WTC11 (cell line): ENCODE measurements at regions not wholly inside any gene's neighbourhood (a gene's known extent, or its start where the extent isn't known, plus 50 kb on each side); places are given as distances from the start of the nearest gene placed in this dataset.

Source experiments
- ATAC-seq: fragments of 200-7000 bp; cut with Tn5 transposase; 2 replicates; pipeline ENCODE4 v1.10.0; 2021; ENCODE audit warnings: mild to moderate bottlenecking, moderate library complexity
- CTCF ChIA-PET: fragments of 300-600 bp; sonication (Branson Sonifier 250); formaldehyde crosslinking; loops from one replicate; lab custom pipeline; 2021; ENCODE audit warnings: antibody characterized with exemption; lab: Charles Lee
- POLR2A ChIA-PET: fragments of 350-600 bp; sonication (Branson Sonifier 250); formaldehyde crosslinking; loops from one replicate; lab custom pipeline; 2021; ENCODE audit warnings: antibody characterized with exemption; lab: Charles Lee
- DNase-seq: peaks from one replicate; pipeline ENCODE4 v3.0.0; 2021; ENCODE audit warnings: low spot score
- H3K27ac Mint-ChIP-seq: 2 replicates; pipeline ENCODE4 v1.8.0; 2021; ENCODE audit warnings: mixed read lengths
- H3K27me3 Mint-ChIP-seq: 2 replicates; pipeline ENCODE4 v1.8.0; 2021; ENCODE audit warnings: low read depth, mild to moderate bottlenecking, moderate library complexity, mixed read lengths
- H3K36me3 Mint-ChIP-seq: 2 replicates; pipeline ENCODE4 v1.8.0; 2021; ENCODE audit warnings: mixed read lengths
- H3K4me1 Mint-ChIP-seq: 2 replicates; pipeline ENCODE4 v1.8.0; 2022; ENCODE audit warnings: mixed read lengths
- H3K4me3 Mint-ChIP-seq: 2 replicates; pipeline ENCODE4 v1.8.0; 2021; ENCODE audit warnings: mild to moderate bottlenecking, moderate library complexity, mixed read lengths
- H3K9me3 Mint-ChIP-seq: 2 replicates; pipeline ENCODE4 v1.8.0; 2021; ENCODE audit warnings: mixed read lengths
- ATF1 ChIP-seq: sonication (generic); formaldehyde crosslinking; IDR thresholded peaks from 2 replicates; pipeline ENCODE4 v1.8.1; 2023; ENCODE audit warnings: mild to moderate bottlenecking, moderate library complexity, missing genetic modification reagents
- ELF4 ChIP-seq: sonication (generic); formaldehyde crosslinking; IDR thresholded peaks from 2 replicates; pipeline ENCODE4 v1.8.1; 2022; ENCODE audit warnings: low read depth, mild to moderate bottlenecking, moderate library complexity, missing genetic modification reagents
- FOXK1 ChIP-seq: sonication (generic); formaldehyde crosslinking; IDR thresholded peaks from 2 replicates; pipeline ENCODE4 v1.8.0; 2022; ENCODE audit warnings: mild to moderate bottlenecking, moderate library complexity, missing genetic modification reagents
- HMGA2 ChIP-seq: fragments of 250-450 bp; sonication (Bioruptor Pico); IDR thresholded peaks from 2 replicates; pipeline ENCODE4 v1.4.0; 2021; ENCODE audit warnings: mild to moderate bottlenecking, moderate library complexity
- KAT7 ChIP-seq: sonication (generic); formaldehyde crosslinking; IDR thresholded peaks from 2 replicates; pipeline ENCODE4 v1.8.1; 2023; ENCODE audit warnings: missing genetic modification reagents, mild to moderate bottlenecking, borderline replicate concordance
- NFYB ChIP-seq: sonication (generic); formaldehyde crosslinking; conservative IDR thresholded peaks from 2 replicates; pipeline ENCODE4 v1.8.0; 2022; ENCODE audit warnings: low read depth, missing genetic modification reagents
- NR1H2 ChIP-seq: sonication (generic); formaldehyde crosslinking; IDR thresholded peaks from 2 replicates; pipeline ENCODE4 v1.9.0; 2021; ENCODE audit warnings: mild to moderate bottlenecking, moderate library complexity, missing genetic modification reagents
- OVOL2 ChIP-seq: fragments of 250-450 bp; sonication (Bioruptor Pico); IDR thresholded peaks from 2 replicates; pipeline ENCODE4 v1.9.0; 2021; ENCODE audit warnings: mild to moderate bottlenecking, borderline replicate concordance
- PRRX2 ChIP-seq: fragments of 250-450 bp; sonication (Bioruptor Pico); IDR thresholded peaks from 2 replicates; pipeline ENCODE4 v1.8.0; 2021; ENCODE audit warnings: mild to moderate bottlenecking
- SOX15 ChIP-seq: fragments of 250-450 bp; sonication (Bioruptor Pico); IDR thresholded peaks from 2 replicates; pipeline ENCODE4 v1.9.0; 2021; ENCODE audit warnings: mild to moderate bottlenecking
- TEAD1 ChIP-seq: sonication (generic); formaldehyde crosslinking; IDR thresholded peaks from 2 replicates; pipeline ENCODE4 v1.8.0; 2022; ENCODE audit warnings: mild to moderate bottlenecking, missing genetic modification reagents
- TP53 ChIP-seq: sonication (generic); formaldehyde crosslinking; IDR thresholded peaks from 2 replicates; pipeline ENCODE4 v1.8.1; 2023; ENCODE audit warnings: mild to moderate bottlenecking, missing genetic modification reagents
- ZNF121 ChIP-seq: sonication (generic); formaldehyde crosslinking; IDR thresholded peaks from 2 replicates; pipeline ENCODE4 v1.8.0; 2023; ENCODE audit warnings: missing genetic modification reagents
- ZNF219 ChIP-seq: sonication (generic); formaldehyde crosslinking; IDR thresholded peaks from 2 replicates; pipeline ENCODE4 v1.8.0; 2023; ENCODE audit warnings: missing genetic modification reagents, mild to moderate bottlenecking, borderline replicate concordance
- ZNF317 ChIP-seq: sonication (generic); formaldehyde crosslinking; IDR thresholded peaks from 2 replicates; pipeline ENCODE4 v1.8.1; 2023; ENCODE audit warnings: low read depth, mild to moderate bottlenecking, moderate library complexity, missing genetic modification reagents, borderline replicate concordance
- TF ChIP-seq, protein P1 (sequence below): sonication (generic); formaldehyde crosslinking; IDR thresholded peaks from 2 replicates; pipeline ENCODE4 v1.8.0; 2022; ENCODE audit warnings: mild to moderate bottlenecking, missing genetic modification reagents
- TF ChIP-seq, protein P2 (sequence below): sonication (generic); formaldehyde crosslinking; IDR thresholded peaks from 2 replicates; pipeline ENCODE4 v1.8.0; 2022; ENCODE audit warnings: mild to moderate bottlenecking, missing genetic modification reagents
- TF ChIP-seq, protein P3 (sequence below): sonication (generic); formaldehyde crosslinking; conservative IDR thresholded peaks from 2 replicates; pipeline ENCODE4 v1.8.1; 2023; ENCODE audit warnings: mild to moderate bottlenecking, low read depth, missing genetic modification reagents, moderate library complexity
- TF ChIP-seq, protein P4 (sequence below): sonication (generic); formaldehyde crosslinking; IDR thresholded peaks from 2 replicates; pipeline ENCODE4 v1.8.1; 2023; ENCODE audit warnings: mild to moderate bottlenecking, moderate library complexity, missing genetic modification reagents
- TF ChIP-seq, protein P5 (sequence below): sonication (generic); formaldehyde crosslinking; IDR thresholded peaks from 2 replicates; pipeline ENCODE4 v1.8.1; 2023; ENCODE audit warnings: mild to moderate bottlenecking, missing genetic modification reagents, moderate library complexity
- TF ChIP-seq, protein P6 (sequence below): sonication (generic); formaldehyde crosslinking; IDR thresholded peaks from 2 replicates; pipeline ENCODE4 v1.8.0; 2023; ENCODE audit warnings: mild to moderate bottlenecking, missing genetic modification reagents

DNA sequence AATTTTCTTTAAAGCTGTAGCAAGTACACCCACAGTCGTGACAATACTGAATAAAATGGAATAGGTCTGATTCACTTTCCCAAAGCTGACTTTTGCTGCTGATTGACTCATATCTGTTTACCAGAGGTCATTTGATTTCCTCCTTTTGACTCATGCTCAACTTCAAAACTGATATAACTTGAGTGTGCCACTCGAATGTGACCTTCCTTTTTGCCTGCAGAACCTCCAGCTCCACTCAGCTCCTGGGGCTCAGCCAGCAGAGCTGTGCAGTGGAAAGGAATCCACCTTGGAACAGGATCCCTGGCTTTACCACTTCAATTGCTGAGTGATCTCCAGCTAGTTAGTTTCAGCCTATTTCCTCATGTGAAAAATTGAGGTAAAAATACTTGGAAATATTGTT, 84.1 kb downstream of the FEM1C start:
- Mint-ChIP-seq H3K36me3 (no peaks in the 10 kb centered on the region), H3K4me1 (peaks cover 8% of the 10 kb centered on the region), H3K27ac (no peak overlapping the region), H3K27me3 (no peaks in the 10 kb centered on the region; the same call in 1 of the 2 replicates), H3K4me3 (no peak overlapping the region), H3K9me3 (no peaks in the 10 kb centered on the region)
- CTCF ChIA-PET, result no interaction called here
- no peak for ATAC-seq
- POLR2A ChIA-PET, result no interaction called here
- TF ChIP-seq, protein P1, sequence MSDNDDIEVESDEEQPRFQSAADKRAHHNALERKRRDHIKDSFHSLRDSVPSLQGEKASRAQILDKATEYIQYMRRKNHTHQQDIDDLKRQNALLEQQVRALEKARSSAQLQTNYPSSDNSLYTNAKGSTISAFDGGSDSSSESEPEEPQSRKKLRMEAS (CRISPR knock-in tag), result no peak
- TF ChIP-seq, protein P2, sequence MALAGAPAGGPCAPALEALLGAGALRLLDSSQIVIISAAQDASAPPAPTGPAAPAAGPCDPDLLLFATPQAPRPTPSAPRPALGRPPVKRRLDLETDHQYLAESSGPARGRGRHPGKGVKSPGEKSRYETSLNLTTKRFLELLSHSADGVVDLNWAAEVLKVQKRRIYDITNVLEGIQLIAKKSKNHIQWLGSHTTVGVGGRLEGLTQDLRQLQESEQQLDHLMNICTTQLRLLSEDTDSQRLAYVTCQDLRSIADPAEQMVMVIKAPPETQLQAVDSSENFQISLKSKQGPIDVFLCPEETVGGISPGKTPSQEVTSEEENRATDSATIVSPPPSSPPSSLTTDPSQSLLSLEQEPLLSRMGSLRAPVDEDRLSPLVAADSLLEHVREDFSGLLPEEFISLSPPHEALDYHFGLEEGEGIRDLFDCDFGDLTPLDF, result no peak
- TF ChIP-seq KAT7, result no peak
- no peak for DNase-seq

DNA sequence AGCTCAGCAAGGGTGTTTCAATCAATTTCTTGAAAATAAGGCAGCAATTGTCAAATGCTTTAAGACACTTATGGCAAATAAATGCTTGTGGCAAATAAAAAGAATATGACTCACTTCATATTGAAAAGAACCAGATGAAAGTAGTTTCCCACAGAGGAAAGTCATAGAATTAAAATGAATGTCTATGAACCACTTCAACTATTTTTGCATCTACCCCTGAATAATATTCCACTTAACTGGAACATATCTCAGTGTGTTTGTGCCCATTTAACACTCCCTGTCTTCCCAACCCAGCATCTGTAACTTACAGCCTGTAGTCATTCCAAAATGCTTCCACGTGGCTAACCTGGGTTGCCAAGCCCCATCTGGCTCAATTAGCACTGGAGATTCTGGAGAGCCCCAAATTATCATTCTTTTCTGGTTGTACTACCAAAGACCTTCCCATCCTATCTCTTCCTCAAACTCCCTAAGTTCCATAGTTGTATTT, 84.7 kb downstream of the FEM1C start:
- ATAC-seq, result no peak
- H3K36me3 Mint-ChIP-seq, result no peaks in the 10 kb centered on the region
- no peaks in the 10 kb centered on the region; the same call in 1 of the 2 replicates for H3K27me3 Mint-ChIP-seq
- no peaks in the 10 kb centered on the region for H3K9me3 Mint-ChIP-seq
- no peak overlapping the region for H3K4me3 Mint-ChIP-seq
- ChIA-PET POLR2A (no interaction called here), CTCF (no interaction called here)
- TF ChIP-seq ZNF219 (CRISPR knock-in tag), result no peak
- TF ChIP-seq PRRX2, result no peak
- no peak for TF ChIP-seq ZNF121 (CRISPR knock-in tag)
- TF ChIP-seq, protein P3, sequence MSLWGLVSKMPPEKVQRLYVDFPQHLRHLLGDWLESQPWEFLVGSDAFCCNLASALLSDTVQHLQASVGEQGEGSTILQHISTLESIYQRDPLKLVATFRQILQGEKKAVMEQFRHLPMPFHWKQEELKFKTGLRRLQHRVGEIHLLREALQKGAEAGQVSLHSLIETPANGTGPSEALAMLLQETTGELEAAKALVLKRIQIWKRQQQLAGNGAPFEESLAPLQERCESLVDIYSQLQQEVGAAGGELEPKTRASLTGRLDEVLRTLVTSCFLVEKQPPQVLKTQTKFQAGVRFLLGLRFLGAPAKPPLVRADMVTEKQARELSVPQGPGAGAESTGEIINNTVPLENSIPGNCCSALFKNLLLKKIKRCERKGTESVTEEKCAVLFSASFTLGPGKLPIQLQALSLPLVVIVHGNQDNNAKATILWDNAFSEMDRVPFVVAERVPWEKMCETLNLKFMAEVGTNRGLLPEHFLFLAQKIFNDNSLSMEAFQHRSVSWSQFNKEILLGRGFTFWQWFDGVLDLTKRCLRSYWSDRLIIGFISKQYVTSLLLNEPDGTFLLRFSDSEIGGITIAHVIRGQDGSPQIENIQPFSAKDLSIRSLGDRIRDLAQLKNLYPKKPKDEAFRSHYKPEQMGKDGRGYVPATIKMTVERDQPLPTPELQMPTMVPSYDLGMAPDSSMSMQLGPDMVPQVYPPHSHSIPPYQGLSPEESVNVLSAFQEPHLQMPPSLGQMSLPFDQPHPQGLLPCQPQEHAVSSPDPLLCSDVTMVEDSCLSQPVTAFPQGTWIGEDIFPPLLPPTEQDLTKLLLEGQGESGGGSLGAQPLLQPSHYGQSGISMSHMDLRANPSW (CRISPR knock-in tag), result no peak
- no peak for TF ChIP-seq FOXK1 (CRISPR knock-in tag)
- TF ChIP-seq NFYB (CRISPR knock-in tag), result no peak
- TF ChIP-seq NR1H2 (CRISPR knock-in tag), result no peak
- no peak overlapping the region for H3K27ac Mint-ChIP-seq
- no peak for DNase-seq
- H3K4me1 Mint-ChIP-seq, result peaks cover 8% of the 10 kb centered on the region

DNA sequence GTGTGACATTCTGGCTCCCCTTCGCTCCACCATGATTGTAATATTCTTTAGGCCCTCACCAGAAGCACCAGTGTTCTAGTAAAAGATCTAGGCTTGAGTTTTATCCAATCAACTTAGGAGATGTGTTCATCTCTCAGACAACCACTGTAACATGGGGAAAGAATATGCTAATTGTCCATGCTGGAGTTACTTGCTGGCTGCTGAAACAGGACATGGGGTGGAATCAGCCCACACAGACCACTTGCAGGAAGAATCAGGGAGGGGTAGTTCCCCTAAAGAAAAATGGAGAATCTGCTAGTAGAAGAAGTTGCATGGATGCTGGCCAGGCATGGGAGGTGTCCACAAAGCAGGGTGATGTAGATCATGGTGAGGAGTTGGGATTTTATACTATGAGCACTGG, 86.2 kb downstream of the FEM1C start:
- TF ChIP-seq ELF4, result no peak
- TF ChIP-seq SOX15 (CRISPR knock-in tag), result no peak
- TF ChIP-seq PRRX2, result no peak
- TF ChIP-seq OVOL2, result no peak
- no peak for TF ChIP-seq TP53 (CRISPR knock-in tag)
- TF ChIP-seq, protein P4, sequence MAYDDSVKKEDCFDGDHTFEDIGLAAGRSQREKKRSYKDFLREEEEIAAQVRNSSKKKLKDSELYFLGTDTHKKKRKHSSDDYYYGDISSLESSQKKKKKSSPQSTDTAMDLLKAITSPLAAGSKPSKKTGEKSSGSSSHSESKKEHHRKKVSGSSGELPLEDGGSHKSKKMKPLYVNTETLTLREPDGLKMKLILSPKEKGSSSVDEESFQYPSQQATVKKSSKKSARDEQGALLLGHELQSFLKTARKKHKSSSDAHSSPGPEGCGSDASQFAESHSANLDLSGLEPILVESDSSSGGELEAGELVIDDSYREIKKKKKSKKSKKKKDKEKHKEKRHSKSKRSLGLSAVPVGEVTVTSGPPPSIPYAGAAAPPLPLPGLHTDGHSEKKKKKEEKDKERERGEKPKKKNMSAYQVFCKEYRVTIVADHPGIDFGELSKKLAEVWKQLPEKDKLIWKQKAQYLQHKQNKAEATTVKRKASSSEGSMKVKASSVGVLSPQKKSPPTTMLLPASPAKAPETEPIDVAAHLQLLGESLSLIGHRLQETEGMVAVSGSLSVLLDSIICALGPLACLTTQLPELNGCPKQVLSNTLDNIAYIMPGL (CRISPR knock-in tag), result no peak
- TF ChIP-seq, all 79 proteins: peak for 0
- ATAC-seq (no peak), DNase-seq (no peak)
- CTCF ChIA-PET, result no interaction called here
- Mint-ChIP-seq H3K27ac (no peak overlapping the region), H3K9me3 (no peaks in the 10 kb centered on the region), H3K27me3 (no peaks in the 10 kb centered on the region; the same call in 1 of the 2 replicates), H3K36me3 (no peaks in the 10 kb centered on the region), H3K4me1 (peaks cover 8% of the 10 kb centered on the region), H3K4me3 (no peak overlapping the region)
- POLR2A ChIA-PET, result no interaction called here

DNA sequence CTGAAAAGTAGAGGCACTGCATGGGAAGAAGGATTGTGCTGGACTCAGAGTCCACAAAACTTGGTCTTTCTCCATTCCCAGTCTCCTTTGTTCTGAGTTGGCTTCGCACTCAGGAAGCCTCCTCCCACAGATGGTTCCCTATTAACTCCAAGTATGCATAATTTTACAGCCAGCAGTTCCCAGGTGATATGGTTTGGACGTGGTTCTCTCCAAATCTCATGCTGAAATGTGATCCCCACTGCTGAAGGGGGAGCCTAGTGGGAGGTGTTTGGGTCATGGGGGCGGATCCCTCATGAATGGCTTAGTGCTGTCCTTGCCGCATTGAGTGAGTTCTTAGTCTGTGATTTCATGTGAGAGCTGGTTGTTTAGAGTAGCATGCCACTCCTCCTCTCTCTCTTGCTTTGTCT, 86.6 kb downstream of the FEM1C start:
- peak; percentile 73 for ATAC-seq
- ChIA-PET CTCF (no interaction called here), POLR2A (no interaction called here)
- Mint-ChIP-seq H3K9me3 (no peaks in the 10 kb centered on the region), H3K27ac (no peak overlapping the region), H3K27me3 (no peaks in the 10 kb centered on the region; the same call in 1 of the 2 replicates), H3K4me1 (peaks cover 8% of the 10 kb centered on the region), H3K4me3 (no peak overlapping the region), H3K36me3 (no peaks in the 10 kb centered on the region)
- no peak for DNase-seq
- TF ChIP-seq, protein P5, sequence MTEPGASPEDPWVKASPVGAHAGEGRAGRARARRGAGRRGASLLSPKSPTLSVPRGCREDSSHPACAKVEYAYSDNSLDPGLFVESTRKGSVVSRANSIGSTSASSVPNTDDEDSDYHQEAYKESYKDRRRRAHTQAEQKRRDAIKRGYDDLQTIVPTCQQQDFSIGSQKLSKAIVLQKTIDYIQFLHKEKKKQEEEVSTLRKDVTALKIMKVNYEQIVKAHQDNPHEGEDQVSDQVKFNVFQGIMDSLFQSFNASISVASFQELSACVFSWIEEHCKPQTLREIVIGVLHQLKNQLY (CRISPR knock-in tag), result no peak
- no peak for TF ChIP-seq HMGA2
- TF ChIP-seq TEAD1, result no peak
- no peak for TF ChIP-seq ZNF317 (CRISPR knock-in tag)
- TF ChIP-seq, protein P6, sequence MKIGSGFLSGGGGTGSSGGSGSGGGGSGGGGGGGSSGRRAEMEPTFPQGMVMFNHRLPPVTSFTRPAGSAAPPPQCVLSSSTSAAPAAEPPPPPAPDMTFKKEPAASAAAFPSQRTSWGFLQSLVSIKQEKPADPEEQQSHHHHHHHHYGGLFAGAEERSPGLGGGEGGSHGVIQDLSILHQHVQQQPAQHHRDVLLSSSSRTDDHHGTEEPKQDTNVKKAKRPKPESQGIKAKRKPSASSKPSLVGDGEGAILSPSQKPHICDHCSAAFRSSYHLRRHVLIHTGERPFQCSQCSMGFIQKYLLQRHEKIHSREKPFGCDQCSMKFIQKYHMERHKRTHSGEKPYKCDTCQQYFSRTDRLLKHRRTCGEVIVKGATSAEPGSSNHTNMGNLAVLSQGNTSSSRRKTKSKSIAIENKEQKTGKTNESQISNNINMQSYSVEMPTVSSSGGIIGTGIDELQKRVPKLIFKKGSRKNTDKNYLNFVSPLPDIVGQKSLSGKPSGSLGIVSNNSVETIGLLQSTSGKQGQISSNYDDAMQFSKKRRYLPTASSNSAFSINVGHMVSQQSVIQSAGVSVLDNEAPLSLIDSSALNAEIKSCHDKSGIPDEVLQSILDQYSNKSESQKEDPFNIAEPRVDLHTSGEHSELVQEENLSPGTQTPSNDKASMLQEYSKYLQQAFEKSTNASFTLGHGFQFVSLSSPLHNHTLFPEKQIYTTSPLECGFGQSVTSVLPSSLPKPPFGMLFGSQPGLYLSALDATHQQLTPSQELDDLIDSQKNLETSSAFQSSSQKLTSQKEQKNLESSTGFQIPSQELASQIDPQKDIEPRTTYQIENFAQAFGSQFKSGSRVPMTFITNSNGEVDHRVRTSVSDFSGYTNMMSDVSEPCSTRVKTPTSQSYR, result no peak
- TF ChIP-seq ATF1 (CRISPR knock-in tag), result no peak
